Lower leg skin (tissue), 4 donors: ENCODE measurements at regions not wholly inside any gene's neighbourhood (a gene's known extent, or its start where the extent isn't known, plus 50 kb on each side); places are given as distances from the start of the nearest gene placed in this dataset.

ENCODE experiments used
- DNase-seq, 2 donors: peaks; one replicate each; pipeline ENCODE4 v3.0.0-alpha.2; 2019; ENCODE audit warnings: low spot score in 2 of 2
- H3K4me3 ChIP-seq: fragments of 200-600 bp; sonication (generic); 2 replicates; pipeline ENCODE4 v1.5.1; 2017; ENCODE audit warnings: mild to moderate bottlenecking, low read depth; ENCODE audit not compliant: poor library complexity, severe bottlenecking
- CTCF ChIP-seq, 3 donors: fragments of 450-650 bp; IDR thresholded peaks; one replicate each; pipeline ENCODE4 v1.5.1; 2016; ENCODE audit warnings: antibody characterized with exemption in 3 of 3, mild to moderate bottlenecking in 3 of 3, moderate library complexity in 2 of 3
- POLR2A ChIP-seq, 2 donors: fragments of 450-650 bp; IDR thresholded peaks; one replicate each; pipeline ENCODE4 v1.6.1; 2016 to 2017; ENCODE audit warnings: antibody characterized with exemption in 2 of 2, mild to moderate bottlenecking in 1 of 2, moderate library complexity in 1 of 2
- WGBS, 2 donors: methylation state at CpG; one replicate each; pipeline ENCODE4 v1.1.5; 2018; 5-methylcytosine and 5-hydroxymethylcytosine counted together
- intact Hi-C: fragments of 100-400 bp; cut with DNase I; formaldehyde crosslinking; loops from one replicate; pipeline ENCODE4 v1.15.0; 2023; ENCODE audit warnings: low total_unique reads

DNA sequence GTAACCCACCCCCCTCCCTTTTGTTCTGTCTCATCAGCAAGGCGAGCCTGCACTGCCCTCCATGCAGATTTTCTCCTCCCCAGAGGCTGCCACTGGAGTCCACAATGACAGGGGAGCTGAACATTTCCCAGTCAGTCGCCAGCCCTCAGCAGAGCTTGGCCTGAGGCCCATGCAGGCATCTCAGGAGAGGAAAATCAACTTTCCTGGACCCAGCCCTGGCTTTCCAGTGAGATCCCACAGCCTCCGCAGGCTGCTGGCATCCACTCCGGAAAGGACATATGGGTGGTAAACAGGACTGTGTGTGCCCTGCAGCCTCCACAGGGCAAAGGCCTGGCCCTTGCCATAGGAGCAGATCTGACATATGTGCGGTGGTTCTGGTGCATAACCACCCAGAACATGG is 253.8 kb downstream of the TNS1 start:
- 65 to 71% methylated on average over 5 of the region's 5 CpGs for WGBS, 2 donors
- TF ChIP-seq CTCF (IDR thresholded peaks at IDR 0.05): no peak
- TF ChIP-seq POLR2A (IDR thresholded peaks at IDR 0.05): no peak
- intact Hi-C loops: no loop called here
- no peak for DNase-seq
- H3K4me3 ChIP-seq: no peak overlapping the region

DNA sequence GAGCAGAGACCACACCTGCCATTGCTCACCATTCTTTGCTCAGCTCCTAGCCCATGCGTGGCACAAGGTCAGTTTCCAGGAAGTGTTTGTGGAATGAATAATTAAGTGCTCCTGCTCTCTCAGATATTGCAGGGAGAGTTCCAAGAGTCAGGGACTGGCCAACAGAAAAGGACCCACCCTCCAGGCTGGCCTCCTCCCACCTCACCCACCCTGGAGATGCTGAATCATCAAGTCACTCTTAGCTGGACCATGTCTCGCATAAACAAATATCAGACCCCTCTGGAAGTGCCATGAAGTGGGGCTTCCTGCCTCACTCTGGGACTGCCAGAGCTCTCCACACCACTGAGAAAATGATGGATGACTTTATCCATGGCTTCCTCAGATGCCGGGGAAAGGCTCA is 256.0 kb downstream of the TNS1 start:
- no peak for DNase-seq
- no peak overlapping the region for H3K4me3 ChIP-seq
- intact Hi-C loops: no loop called here
- 81 to 84% methylated on average over 3 of the region's 3 CpGs for WGBS, 2 donors
- no peak for TF ChIP-seq CTCF (IDR thresholded peaks at IDR 0.05)
- TF ChIP-seq POLR2A (IDR thresholded peaks at IDR 0.05): no peak

GRCh38 chr2:217743966-217744761 is 258.6 kb downstream of the TNS1 start:
- intact Hi-C loops: no loop called here
- WGBS, 2 donors: 70 to 83% methylated on average over 6 of the region's 6 CpGs
- no peak for DNase-seq
- H3K4me3 ChIP-seq: no peak overlapping the region
- TF ChIP-seq CTCF (IDR thresholded peaks at IDR 0.05) (no peak), POLR2A (IDR thresholded peaks at IDR 0.05) (no peak)

DNA sequence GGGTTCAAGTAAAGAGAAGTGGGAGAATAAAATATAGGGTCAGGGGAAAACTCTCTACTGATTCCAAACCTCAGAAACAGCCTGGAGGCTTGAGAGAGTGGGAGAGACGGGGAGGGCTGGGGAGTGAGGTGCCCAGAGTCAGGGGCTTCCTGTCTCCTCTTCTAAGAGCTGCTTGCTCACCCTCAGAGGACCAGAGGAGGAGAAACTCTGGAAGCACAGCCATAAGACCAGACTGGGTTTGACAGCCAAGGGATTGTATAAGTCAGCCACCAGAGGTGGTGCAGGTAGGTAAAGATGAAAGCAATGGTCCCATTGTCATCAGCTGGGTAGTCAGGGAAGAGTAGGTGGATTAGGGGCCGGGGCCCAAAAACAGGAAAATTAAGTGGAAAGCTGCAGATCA is 259.4 kb downstream of the TNS1 start:
- H3K4me3 ChIP-seq: no peak overlapping the region
- no peak for DNase-seq
- intact Hi-C loops: no loop called here
- no peak for TF ChIP-seq POLR2A (IDR thresholded peaks at IDR 0.05)
- TF ChIP-seq CTCF (IDR thresholded peaks at IDR 0.05): no peak
- 84 to 96% methylated on average over 2 of the region's 2 CpGs for WGBS, 2 donors

- 83 to 88% methylated on average over 5 of the region's 5 CpGs for WGBS, 2 donors
- DNase-seq: no peak
- no peak overlapping the region for H3K4me3 ChIP-seq
- TF ChIP-seq CTCF (IDR thresholded peaks at IDR 0.05) (no peak), POLR2A (IDR thresholded peaks at IDR 0.05) (no peak)
- intact Hi-C loops: no loop called here
Measured at GRCh38 chr2:217742841-217743240, 260.0 kb downstream of the TNS1 start.

- H3K4me3 ChIP-seq: no peak overlapping the region
- WGBS, 2 donors: 83 to 84% methylated on average over 4 of the region's 4 CpGs
- DNase-seq: no peak
- no peak for TF ChIP-seq CTCF (IDR thresholded peaks at IDR 0.05)
- no peak for TF ChIP-seq POLR2A (IDR thresholded peaks at IDR 0.05)
- intact Hi-C loops: no loop called here
Measured at GRCh38 chr2:217742276-217742675, 260.5 kb downstream of the TNS1 start.
